GM12873 (cell line): ENCODE measurements at regions not wholly inside any gene's neighbourhood (a gene's known extent, or its start where the extent isn't known, plus 50 kb on each side); places are given as distances from the start of the nearest gene placed in this dataset.

Source experiments
- CTCF ChIP-seq: IDR thresholded peaks from 2 replicates; pipeline ENCODE4 v1.5.1; 2012; ENCODE audit warnings: low read depth, mild to moderate bottlenecking, moderate library complexity, low read length, control low read depth; ENCODE audit not compliant: insufficient read depth; ENCODE audit errors: missing control alignments

GRCh38 chr9:90514877-90515276, 127.7 kb downstream of the DIRAS2 start:
- no peak for TF ChIP-seq CTCF

DNA sequence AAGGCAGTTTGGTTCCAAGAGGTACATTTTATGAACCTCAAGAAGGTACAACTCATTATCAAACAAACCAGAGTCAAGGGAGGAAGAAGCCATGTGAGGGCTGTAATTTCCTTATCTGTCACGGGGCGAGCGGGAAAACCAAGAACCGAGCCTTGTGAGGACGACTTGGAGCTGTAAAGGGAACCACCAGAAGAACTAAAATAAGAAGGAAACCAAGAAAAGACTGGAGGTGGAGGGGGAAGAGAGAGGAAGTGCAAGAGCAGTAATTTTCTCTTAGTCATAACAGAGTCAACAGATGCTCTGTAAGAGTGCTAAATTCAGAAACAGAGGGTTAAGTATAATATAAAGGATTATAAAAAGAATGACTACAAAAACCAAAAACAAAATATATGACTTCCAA, 127.1 kb downstream of the DIRAS2 start:
- TF ChIP-seq CTCF = no peak

DNA sequence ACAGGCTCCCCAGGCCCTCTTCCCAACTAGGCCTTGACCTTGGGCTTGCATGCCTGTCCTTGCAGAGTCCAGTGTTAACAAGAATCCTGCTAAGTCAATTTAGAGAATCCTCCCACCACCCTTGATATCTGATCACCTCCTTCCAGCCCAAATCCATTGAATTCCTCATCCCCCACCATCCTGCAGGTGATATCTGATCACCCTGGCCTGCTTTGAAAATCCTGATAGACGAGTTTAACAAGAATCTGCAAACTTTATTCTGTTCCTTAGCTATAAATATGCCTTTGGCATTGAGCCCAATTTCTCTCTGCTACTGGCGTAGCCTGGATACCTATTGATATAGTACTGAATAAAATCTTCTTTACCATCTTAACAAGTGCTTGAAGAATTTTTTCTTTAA, 125.5 kb downstream of the DIRAS2 start:
- TF ChIP-seq CTCF = no peak

GRCh38 chr9:90521811-90522570, 120.6 kb downstream of the DIRAS2 start:
- TF ChIP-seq CTCF = no peak

DNA sequence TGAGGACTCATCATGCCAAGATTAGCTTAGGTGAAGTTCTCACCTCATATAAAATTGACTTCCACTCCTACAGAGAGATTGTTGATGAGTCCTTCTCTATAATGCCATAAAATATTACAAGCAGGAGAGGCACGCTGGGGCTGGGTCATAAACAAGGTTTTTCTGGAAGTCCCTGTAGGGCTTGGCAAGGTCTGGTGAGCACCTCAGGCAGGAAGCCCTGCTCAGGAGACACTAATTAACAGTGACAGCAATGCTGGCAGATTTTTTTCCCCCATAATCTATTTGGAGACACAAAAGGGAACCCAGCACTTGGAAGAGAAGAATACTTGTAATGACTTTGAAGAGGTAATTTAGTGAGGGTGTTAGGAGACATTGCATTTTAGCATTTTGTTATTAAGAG, 118.7 kb downstream of the DIRAS2 start:
- TF ChIP-seq CTCF = no peak

DNA sequence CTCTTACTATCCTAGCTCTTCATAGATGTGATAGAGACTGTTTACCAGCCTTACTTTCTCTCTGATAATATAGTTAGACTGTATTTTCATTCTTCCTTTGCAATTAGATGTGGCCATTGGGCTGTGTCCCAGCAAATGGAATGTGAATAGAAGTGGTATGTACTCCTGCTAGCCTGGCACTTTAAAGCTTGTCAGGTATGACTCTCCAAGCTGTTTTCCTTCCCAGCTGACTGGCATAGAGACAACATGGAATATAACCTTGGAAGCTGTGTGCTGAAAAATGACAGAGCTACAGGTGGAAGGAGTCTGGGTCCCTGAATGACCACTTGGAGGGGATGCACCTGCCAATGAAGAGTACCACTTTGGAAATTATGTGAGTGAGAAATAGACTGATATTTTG, 116.2 kb downstream of the DIRAS2 start:
- no peak for TF ChIP-seq CTCF

DNA sequence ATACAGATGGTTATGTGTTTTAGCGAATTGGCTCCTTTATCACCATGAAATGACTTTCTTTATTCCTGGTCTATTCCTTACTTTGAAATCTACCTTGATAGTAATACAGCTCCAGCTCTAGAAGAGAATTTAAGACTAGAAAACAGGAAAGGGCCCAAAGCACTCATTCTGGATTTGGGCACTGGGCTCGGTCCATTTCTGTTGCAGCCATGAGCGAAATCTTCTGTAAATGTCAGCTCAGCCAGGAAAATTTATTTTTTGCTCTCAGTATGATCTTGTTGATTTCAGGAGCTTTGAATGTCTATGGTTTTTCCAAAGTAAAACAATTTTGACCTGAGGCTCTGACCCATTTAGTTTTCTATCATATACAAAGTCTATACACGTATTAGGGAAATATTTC, 104.1 kb downstream of the DIRAS2 start:
- TF ChIP-seq CTCF = no peak

DNA sequence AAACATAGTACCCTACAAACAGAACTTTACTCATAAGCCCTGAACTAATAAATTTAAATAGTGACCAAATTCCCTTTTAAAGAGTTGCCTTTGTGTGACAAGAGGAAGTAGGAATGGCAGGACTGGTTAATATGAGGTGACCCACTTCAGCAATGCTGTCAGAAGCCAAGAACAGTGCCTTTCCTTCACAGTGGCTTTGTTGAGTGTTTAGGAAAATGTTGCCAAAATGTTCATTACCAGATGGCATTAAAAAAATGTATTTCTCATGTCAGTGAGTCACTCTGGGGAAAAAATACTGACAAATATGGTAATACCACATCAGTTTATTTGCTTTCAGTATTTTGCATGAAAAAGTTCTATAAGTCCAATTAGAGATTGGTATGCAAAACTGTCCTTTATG, 103.3 kb downstream of the DIRAS2 start:
- TF ChIP-seq CTCF = no peak
